ENCODE measurements at regions not wholly inside any gene's neighbourhood (a gene's known extent, or its start where the extent isn't known, plus 50 kb on each side); places are given as distances from the start of the nearest gene placed in this dataset.

DNA sequence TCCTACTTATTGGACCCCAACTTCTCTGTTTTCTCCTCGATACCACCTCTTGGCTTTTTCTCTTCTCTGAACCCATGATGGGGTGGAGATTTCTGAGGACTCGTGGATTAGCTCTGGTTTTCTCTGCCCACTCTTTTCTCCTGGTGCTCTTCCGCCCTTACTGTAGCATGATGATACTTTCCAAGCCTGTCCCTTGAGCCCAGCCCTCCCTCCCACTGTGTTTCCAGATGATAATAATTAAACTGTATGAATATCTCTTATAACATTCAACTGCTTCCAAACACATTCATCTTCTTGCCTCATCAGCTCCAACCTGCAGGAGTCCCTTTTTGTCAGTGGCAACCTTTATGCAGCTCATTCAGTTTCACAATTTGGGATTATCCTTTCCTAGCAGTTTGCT, 494.2 kb upstream of the KLF4 start:
- no peak for TF ChIP-seq EP300 (IDR thresholded peaks at IDR 0.05)
- no peak for TF ChIP-seq POLR2A (IDR thresholded peaks at IDR 0.05)
- TF ChIP-seq CTCF (IDR thresholded peaks at IDR 0.05), result no peak
- no peak for TF ChIP-seq POLR2AphosphoS5 (IDR thresholded peaks at IDR 0.05)
